Chondrocyte (in vitro differentiated cells): ENCODE measurements at regions not wholly inside any gene's neighbourhood (a gene's known extent, or its start where the extent isn't known, plus 50 kb on each side); places are given as distances from the start of the nearest gene placed in this dataset.

Experiments
- DNase-seq: peaks from one replicate; pipeline ENCODE4 v3.0.0; 2021; ENCODE audit warnings: mixed read lengths, low spot score
- H3K27ac Mint-ChIP-seq: one replicate; pipeline ENCODE4 v1.8.0; 2021; ENCODE audit warnings: mild to moderate bottlenecking, moderate library complexity, mixed read lengths; ENCODE audit not compliant: unreplicated experiment
- H3K27me3 Mint-ChIP-seq: 2 replicates; pipeline ENCODE4 v1.8.0; 2021; ENCODE audit warnings: low read depth, mixed read lengths
- H3K36me3 Mint-ChIP-seq: 2 replicates; pipeline ENCODE4 v1.8.0; 2021; ENCODE audit warnings: low read depth, mixed read lengths
- H3K4me1 Mint-ChIP-seq: 2 replicates; pipeline ENCODE4 v1.8.0; 2021; ENCODE audit warnings: low read depth, mild to moderate bottlenecking, mixed read lengths
- H3K4me3 Mint-ChIP-seq: one replicate; pipeline ENCODE4 v1.8.0; 2021; ENCODE audit warnings: mild to moderate bottlenecking, moderate library complexity, mixed read lengths; ENCODE audit not compliant: unreplicated experiment
- H3K9me3 Mint-ChIP-seq: 2 replicates; pipeline ENCODE4 v1.8.0; 2021; ENCODE audit warnings: low read depth, mixed read lengths
- CTCF ChIP-seq: fragments of 200-600 bp; sonication (generic); IDR thresholded peaks from 2 replicates; pipeline ENCODE4 v1.5.0; 2021; ENCODE audit warnings: antibody characterized with exemption, mild to moderate bottlenecking, moderate library complexity

- Mint-ChIP-seq H3K27ac (no peak overlapping the region), H3K4me1 (no peaks in the 10 kb centered on the region), H3K9me3 (no peaks in the 10 kb centered on the region), H3K36me3 (no peaks in the 10 kb centered on the region), H3K4me3 (no peak overlapping the region), H3K27me3 (no peaks in the 10 kb centered on the region)
- no peak for TF ChIP-seq CTCF
- no peak for DNase-seq
These were observed 574.7 kb upstream of the ADGRL2 start for GRCh38 chr1:81225789-81226602.

GRCh38 chr1:81224222-81224621 lies 576.5 kb upstream of the ADGRL2 start:
- no peak for DNase-seq
- Mint-ChIP-seq H3K27me3 (no peaks in the 10 kb centered on the region), H3K9me3 (no peaks in the 10 kb centered on the region), H3K4me3 (no peak overlapping the region), H3K4me1 (no peaks in the 10 kb centered on the region), H3K27ac (no peak overlapping the region), H3K36me3 (no peaks in the 10 kb centered on the region)
- no peak for TF ChIP-seq CTCF

GRCh38 chr1:81221564-81221963 lies 579.2 kb upstream of the ADGRL2 start:
- no peak for TF ChIP-seq CTCF
- no peaks in the 10 kb centered on the region for H3K36me3 Mint-ChIP-seq

GRCh38 chr1:81220614-81221071 lies 580.1 kb upstream of the ADGRL2 start:
- H3K27me3 Mint-ChIP-seq: no peaks in the 10 kb centered on the region
- H3K27ac Mint-ChIP-seq: no peak overlapping the region
- no peak overlapping the region for H3K4me3 Mint-ChIP-seq
- H3K36me3 Mint-ChIP-seq: no peaks in the 10 kb centered on the region
- no peaks in the 10 kb centered on the region for H3K4me1 Mint-ChIP-seq
- TF ChIP-seq CTCF: no peak
- peak; percentile 79 for DNase-seq
- H3K9me3 Mint-ChIP-seq: no peaks in the 10 kb centered on the region

More at GRCh38 chr1:81221564-81221963, 579.2 kb upstream of the ADGRL2 start:
- DNase-seq: peak; percentile 71
- Mint-ChIP-seq H3K9me3 (no peaks in the 10 kb centered on the region), H3K4me3 (no peak overlapping the region), H3K27ac (no peak overlapping the region), H3K27me3 (no peaks in the 10 kb centered on the region), H3K4me1 (no peaks in the 10 kb centered on the region)

- Mint-ChIP-seq H3K27me3 (no peaks in the 10 kb centered on the region), H3K4me1 (no peaks in the 10 kb centered on the region), H3K27ac (no peak overlapping the region), H3K9me3 (no peaks in the 10 kb centered on the region), H3K36me3 (no peaks in the 10 kb centered on the region), H3K4me3 (no peak overlapping the region)
- no peak for DNase-seq
- no peak for TF ChIP-seq CTCF
These were observed 583.7 kb upstream of the ADGRL2 start for GRCh38 chr1:81217058-81217457.
